GM18526 (cell line): ENCODE measurements at regions not wholly inside any gene's neighbourhood (a gene's known extent, or its start where the extent isn't known, plus 50 kb on each side); places are given as distances from the start of the nearest gene placed in this dataset.

Experiments
- POLR2A ChIP-seq: IDR thresholded peaks from 3 replicates; pipeline ENCODE4 v1.6.1; 2011; ENCODE audit not compliant: insufficient read length; ENCODE audit errors: extremely low read depth

GRCh38 chr10:91088300-91089140, 131.9 kb upstream of the PCGF5 start:
- TF ChIP-seq POLR2A = no peak

GRCh38 chr10:91090761-91091529, 129.5 kb upstream of the PCGF5 start:
- TF ChIP-seq POLR2A = no peak

- TF ChIP-seq POLR2A = no peak
These were observed 128.7 kb upstream of the PCGF5 start for GRCh38 chr10:91091780-91092179.

GRCh38 chr10:91096274-91096673, 124.2 kb upstream of the PCGF5 start:
- no peak for TF ChIP-seq POLR2A

- TF ChIP-seq POLR2A = no peak
These were observed 123.2 kb upstream of the PCGF5 start for GRCh38 chr10:91097313-91097712.

GRCh38 chr10:91103384-91104192, 116.9 kb upstream of the PCGF5 start:
- no peak for TF ChIP-seq POLR2A

- TF ChIP-seq POLR2A = no peak
These were observed 116.0 kb upstream of the PCGF5 start for GRCh38 chr10:91104193-91105041.

GRCh38 chr10:91105269-91105668, 115.2 kb upstream of the PCGF5 start:
- TF ChIP-seq POLR2A = no peak

GRCh38 chr10:91108820-91109219, 111.6 kb upstream of the PCGF5 start:
- TF ChIP-seq POLR2A = no peak

- no peak for TF ChIP-seq POLR2A
These were observed 109.4 kb upstream of the PCGF5 start for GRCh38 chr10:91111060-91111459.

GRCh38 chr10:91115618-91116390, 104.7 kb upstream of the PCGF5 start:
- no peak for TF ChIP-seq POLR2A

- TF ChIP-seq POLR2A = no peak
These were observed 103.0 kb upstream of the PCGF5 start for GRCh38 chr10:91117505-91117904.

GRCh38 chr10:91120348-91120747, 100.1 kb upstream of the PCGF5 start:
- no peak for TF ChIP-seq POLR2A

GRCh38 chr10:91123261-91123660, 97.2 kb upstream of the PCGF5 start:
- no peak for TF ChIP-seq POLR2A

GRCh38 chr10:91124016-91124415, 96.4 kb upstream of the PCGF5 start:
- TF ChIP-seq POLR2A = no peak
